GM20000 (cell line): ENCODE measurements at regions not wholly inside any gene's neighbourhood (a gene's known extent, or its start where the extent isn't known, plus 50 kb on each side); places are given as distances from the start of the nearest gene placed in this dataset.
A peak's percentile ranks its signal among the peaks of the same experiment; 100 is the strongest.

Experiments
- DNase-seq: peaks from one replicate; pipeline ENCODE4 v3.0.0; 2012; ENCODE audit warnings: low spot score
- CTCF ChIP-seq: IDR thresholded peaks from 2 replicates; pipeline ENCODE4 v1.5.1; 2012; ENCODE audit warnings: mild to moderate bottlenecking, control low read depth; ENCODE audit errors: extremely low read depth, missing control alignments

GRCh38 chr4:77308843-77309242, 151.8 kb downstream of the CCNG2 start:
- peak; percentile 38 for TF ChIP-seq CTCF
- DNase-seq = peak; percentile 30

- no peak for DNase-seq
- TF ChIP-seq CTCF = no peak
Measured at GRCh38 chr4:77309496-77309895, 152.5 kb downstream of the CCNG2 start.

GRCh38 chr4:77310931-77311330, 153.9 kb downstream of the CCNG2 start:
- TF ChIP-seq CTCF = no peak

GRCh38 chr4:77314697-77315096, 157.7 kb downstream of the CCNG2 start:
- no peak for DNase-seq
- no peak for TF ChIP-seq CTCF

More at GRCh38 chr4:77310931-77311330, 153.9 kb downstream of the CCNG2 start:
- no peak for DNase-seq

- DNase-seq = no peak
- TF ChIP-seq CTCF = no peak
Measured at GRCh38 chr4:77327151-77327550, 170.1 kb downstream of the CCNG2 start.

- TF ChIP-seq CTCF = no peak
- DNase-seq = no peak
Measured at GRCh38 chr4:77332696-77333270, 175.8 kb downstream of the CCNG2 start.

GRCh38 chr4:77336411-77337142, 179.6 kb downstream of the CCNG2 start:
- no peak for TF ChIP-seq CTCF
- DNase-seq = no peak
